ENCODE measurements at regions not wholly inside any gene's neighbourhood (a gene's known extent, or its start where the extent isn't known, plus 50 kb on each side); places are given as distances from the start of the nearest gene placed in this dataset.
"Not testable (repeated sequence)": the region's sequence is repeated elsewhere in the genome, so short reads cannot be mapped to it uniquely, and the experiment has no call there.

DNA sequence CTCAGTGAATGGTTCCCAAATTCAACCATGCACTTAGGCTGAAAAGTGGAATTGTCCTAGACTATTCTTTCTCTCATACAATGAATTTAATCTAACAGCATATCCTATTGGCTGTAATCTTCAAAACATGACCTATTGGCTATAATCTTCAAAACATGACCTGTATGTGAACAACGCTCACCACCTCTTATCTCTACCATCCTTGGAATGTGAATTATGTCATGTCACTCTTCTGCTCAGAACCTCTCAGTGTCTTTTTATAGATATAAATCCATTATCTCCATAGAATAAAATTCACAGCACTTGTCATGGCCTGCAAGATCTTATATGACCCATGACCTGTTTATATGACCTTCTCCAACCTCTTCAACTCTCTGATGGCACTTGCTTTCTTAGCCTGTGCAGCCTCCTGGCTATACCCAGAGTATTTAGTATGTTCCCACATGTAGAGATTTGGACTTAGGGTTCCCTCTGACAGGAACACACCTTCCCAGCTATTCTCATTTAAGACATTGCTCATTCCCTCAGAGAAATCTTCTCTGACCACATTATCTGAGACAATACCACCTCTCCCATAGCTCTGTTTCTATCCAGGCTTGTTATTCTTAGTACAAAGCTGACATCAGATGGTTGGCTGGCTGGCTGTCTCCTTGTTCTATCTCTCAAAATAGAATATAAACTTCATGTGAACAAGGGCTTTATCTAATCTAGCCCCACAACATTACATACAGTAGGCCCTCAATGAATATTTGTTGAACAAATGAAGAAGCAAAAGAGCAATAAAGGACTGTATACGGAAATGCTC is 275.0 kb upstream of the PREP start:
- no peak overlapping the region for H3K27ac ChIP-seq (ENCODE audit: low read depth in 1 of 2, low read length in 1 of 2)
- no peaks in the 10 kb centered on the region for H3K36me3 ChIP-seq (ENCODE audit: control insufficient read depth in 4 of 4, insufficient read depth in 4 of 4, low read length in 4 of 4)
- DNase-seq (no peak), ATAC-seq (ENCODE audit: insufficient read depth, low FRiP score) (no peak)
- TF ChIP-seq, protein P1, sequence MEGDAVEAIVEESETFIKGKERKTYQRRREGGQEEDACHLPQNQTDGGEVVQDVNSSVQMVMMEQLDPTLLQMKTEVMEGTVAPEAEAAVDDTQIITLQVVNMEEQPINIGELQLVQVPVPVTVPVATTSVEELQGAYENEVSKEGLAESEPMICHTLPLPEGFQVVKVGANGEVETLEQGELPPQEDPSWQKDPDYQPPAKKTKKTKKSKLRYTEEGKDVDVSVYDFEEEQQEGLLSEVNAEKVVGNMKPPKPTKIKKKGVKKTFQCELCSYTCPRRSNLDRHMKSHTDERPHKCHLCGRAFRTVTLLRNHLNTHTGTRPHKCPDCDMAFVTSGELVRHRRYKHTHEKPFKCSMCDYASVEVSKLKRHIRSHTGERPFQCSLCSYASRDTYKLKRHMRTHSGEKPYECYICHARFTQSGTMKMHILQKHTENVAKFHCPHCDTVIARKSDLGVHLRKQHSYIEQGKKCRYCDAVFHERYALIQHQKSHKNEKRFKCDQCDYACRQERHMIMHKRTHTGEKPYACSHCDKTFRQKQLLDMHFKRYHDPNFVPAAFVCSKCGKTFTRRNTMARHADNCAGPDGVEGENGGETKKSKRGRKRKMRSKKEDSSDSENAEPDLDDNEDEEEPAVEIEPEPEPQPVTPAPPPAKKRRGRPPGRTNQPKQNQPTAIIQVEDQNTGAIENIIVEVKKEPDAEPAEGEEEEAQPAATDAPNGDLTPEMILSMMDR (IDR thresholded peaks at IDR 0.05; ENCODE audit: control extremely low read depth, extremely low read depth), result no peak
- H3K4me3 ChIP-seq, result no peak overlapping the region
- 85 to 95% methylated on average over 2 of the region's 2 CpGs for WGBS, 2 donors
- peaks cover 0 to 5% (median 0%) of the 10 kb centered on the region in 5 donors for H3K4me1 ChIP-seq (ENCODE audit: control insufficient read depth in 5 of 5, insufficient read depth in 5 of 5, low read length in 5 of 5)
- H3K9me3 ChIP-seq (ENCODE audit: control insufficient read depth in 4 of 4, insufficient read depth in 3 of 4, low read length in 3 of 4), result no peaks in the 10 kb centered on the region
- no peak overlapping the region for H3K9ac ChIP-seq (ENCODE audit: insufficient read depth in 1 of 2, low read length in 2 of 2)
- no peaks in the 10 kb centered on the region for H3K27me3 ChIP-seq (ENCODE audit: control insufficient read depth in 3 of 3, insufficient read depth in 3 of 3, low read length in 2 of 3)

DNA sequence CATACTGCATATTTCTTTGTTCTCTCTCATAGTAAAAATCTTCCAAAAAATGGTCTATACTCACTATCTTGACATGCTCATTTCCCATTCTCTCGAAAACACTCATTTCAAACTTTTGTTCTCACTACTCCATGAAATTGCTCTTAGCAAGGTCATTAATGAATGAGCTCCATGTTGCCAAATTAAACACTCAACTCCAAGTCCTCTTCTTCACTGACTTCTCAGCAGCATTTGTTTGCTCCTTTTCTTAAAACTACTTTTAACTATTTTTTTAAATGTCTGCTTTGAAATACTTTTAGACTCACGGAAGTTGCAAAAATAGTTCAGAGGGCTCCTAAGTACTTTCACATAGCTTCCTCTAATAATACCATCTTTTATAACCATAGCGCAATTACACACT is 274.0 kb upstream of the PREP start:
- no peaks in the 10 kb centered on the region for H3K27me3 ChIP-seq (ENCODE audit: control insufficient read depth in 3 of 3, insufficient read depth in 3 of 3, low read length in 2 of 3)
- H3K4me3 ChIP-seq, result no peak overlapping the region
- no peaks in the 10 kb centered on the region for H3K36me3 ChIP-seq (ENCODE audit: control insufficient read depth in 4 of 4, insufficient read depth in 4 of 4, low read length in 4 of 4)
- no peak overlapping the region for H3K9ac ChIP-seq (ENCODE audit: insufficient read depth in 1 of 2, low read length in 2 of 2)
- peaks cover 0 to 5% (median 0%) of the 10 kb centered on the region in 5 donors for H3K4me1 ChIP-seq (ENCODE audit: control insufficient read depth in 5 of 5, insufficient read depth in 5 of 5, low read length in 5 of 5)
- ATAC-seq (ENCODE audit: insufficient read depth, low FRiP score) (peak; percentile 56), DNase-seq (peak in 2 of 3 donors; percentile 47 to 69)
- H3K9me3 ChIP-seq (ENCODE audit: control insufficient read depth in 4 of 4, insufficient read depth in 3 of 4, low read length in 3 of 4), result no peaks in the 10 kb centered on the region
- 70 to 90% methylated on average over 3 of the region's 3 CpGs for WGBS, 2 donors
- TF ChIP-seq, protein P1 (IDR thresholded peaks at IDR 0.05; ENCODE audit: control extremely low read depth, extremely low read depth), result no peak
- no peak overlapping the region for H3K27ac ChIP-seq (ENCODE audit: low read depth in 1 of 2, low read length in 1 of 2)

DNA sequence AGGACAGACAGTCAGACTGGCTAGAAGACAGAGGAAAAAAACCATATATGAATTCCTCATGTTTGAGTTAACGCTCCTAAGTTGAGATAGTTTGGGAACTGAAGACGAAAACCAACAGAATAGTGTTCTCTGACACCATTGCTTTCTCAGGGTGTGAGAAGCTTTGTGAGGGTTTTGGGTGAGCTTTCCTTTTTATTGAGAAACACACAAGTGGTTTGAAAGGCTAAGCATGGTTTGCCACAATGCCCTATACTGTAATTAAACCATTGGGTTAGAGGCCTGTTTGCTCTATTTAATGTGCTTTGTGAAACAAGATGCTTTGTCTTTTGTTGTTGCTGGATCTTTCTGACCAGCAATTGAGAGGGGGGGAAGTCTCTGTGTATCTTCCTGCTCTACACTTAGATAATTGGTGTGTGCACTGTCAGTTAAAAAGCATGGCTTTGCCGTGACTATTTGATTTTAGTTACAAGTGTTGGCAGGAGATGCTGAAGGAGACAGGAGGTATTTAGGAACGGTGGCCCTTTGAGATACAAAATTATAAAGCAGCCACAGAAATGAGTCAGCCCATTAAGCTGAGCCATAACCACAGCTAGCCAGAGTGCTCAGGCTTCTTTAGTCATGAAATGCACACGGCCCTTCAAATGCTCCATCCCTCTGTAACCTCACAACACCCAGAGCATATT is 273.0 kb upstream of the PREP start:
- Histone ChIP-seq H3K4me3 (no peak overlapping the region), H3K27me3 (ENCODE audit: control insufficient read depth in 3 of 3, insufficient read depth in 3 of 3, low read length in 2 of 3) (no peaks in the 10 kb centered on the region), H3K9me3 (ENCODE audit: control insufficient read depth in 4 of 4, insufficient read depth in 3 of 4, low read length in 3 of 4) (no peaks in the 10 kb centered on the region), H3K4me1 (ENCODE audit: control insufficient read depth in 5 of 5, insufficient read depth in 5 of 5, low read length in 5 of 5) (peaks cover 0 to 5% (median 0%) of the 10 kb centered on the region in 5 donors), H3K27ac (ENCODE audit: low read depth in 1 of 2, low read length in 1 of 2) (no peak overlapping the region), H3K9ac (ENCODE audit: insufficient read depth in 1 of 2, low read length in 2 of 2) (no peak overlapping the region), H3K36me3 (ENCODE audit: control insufficient read depth in 4 of 4, insufficient read depth in 4 of 4, low read length in 4 of 4) (no peaks in the 10 kb centered on the region)
- DNase-seq (peak in 1 of 3 donors; percentile 30), ATAC-seq (ENCODE audit: insufficient read depth, low FRiP score) (peak; percentile 55)
- TF ChIP-seq, protein P1 (IDR thresholded peaks at IDR 0.05; ENCODE audit: control extremely low read depth, extremely low read depth), result no peak
- 62 to 66% methylated on average over 5 of the region's 5 CpGs for WGBS, 2 donors

DNA sequence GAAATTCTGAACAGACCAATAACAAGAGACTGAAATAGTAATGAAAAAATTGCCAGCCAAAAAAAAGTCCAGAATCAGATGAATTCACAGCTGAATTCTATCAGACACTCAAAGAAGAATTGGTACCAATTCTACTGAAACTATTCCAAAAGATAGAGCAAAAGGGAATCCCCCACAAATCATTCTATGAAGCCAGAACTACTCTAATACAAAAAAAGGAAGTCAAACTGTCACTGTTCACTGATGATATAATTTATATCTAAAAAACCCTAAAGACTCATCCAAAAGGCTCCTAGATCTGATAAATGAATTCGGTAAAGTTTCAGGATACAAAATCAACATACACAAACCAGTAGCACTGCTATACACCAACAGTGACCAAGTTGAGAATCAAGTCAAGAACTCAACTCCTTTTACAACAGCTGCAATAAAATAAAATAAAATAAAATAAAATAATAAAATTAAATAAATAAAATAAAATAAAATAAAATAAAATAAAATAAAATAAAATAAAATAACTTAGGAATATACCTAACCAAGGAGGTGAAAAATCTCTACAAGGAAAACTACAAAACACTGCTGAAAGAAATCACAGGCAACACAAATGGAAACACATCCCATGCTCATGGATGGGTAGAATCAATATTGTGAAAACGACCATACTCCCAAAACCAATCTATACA is 270.1 kb upstream of the PREP start:
- H3K27ac ChIP-seq (ENCODE audit: low read depth in 1 of 2, low read length in 1 of 2); H3K9me3 ChIP-seq (ENCODE audit: control insufficient read depth in 4 of 4, insufficient read depth in 3 of 4, low read length in 3 of 4); DNase-seq; ATAC-seq (ENCODE audit: insufficient read depth, low FRiP score); H3K27me3 ChIP-seq (ENCODE audit: control insufficient read depth in 3 of 3, insufficient read depth in 3 of 3, low read length in 2 of 3); H3K4me3 ChIP-seq; H3K4me1 ChIP-seq (ENCODE audit: control insufficient read depth in 5 of 5, insufficient read depth in 5 of 5, low read length in 5 of 5); H3K36me3 ChIP-seq (ENCODE audit: control insufficient read depth in 4 of 4, insufficient read depth in 4 of 4, low read length in 4 of 4); H3K9ac ChIP-seq (ENCODE audit: insufficient read depth in 1 of 2, low read length in 2 of 2): not testable (repeated sequence)
- WGBS, 2 donors, result 89 to 96% methylated on average over 2 of the region's 2 CpGs
